Smooth muscle cell (in vitro differentiated cells): ENCODE measurements at regions not wholly inside any gene's neighbourhood (a gene's known extent, or its start where the extent isn't known, plus 50 kb on each side); places are given as distances from the start of the nearest gene placed in this dataset.

ENCODE experiments used
- DNase-seq: peaks from one replicate; lab custom pipeline; 2025; ENCODE audit not compliant: unreplicated experiment; lab: John Stamatoyannopoulos, UW
- H2AFZ ChIP-seq: fragments of 200-600 bp; sonication (generic); 2 replicates; pipeline ENCODE4 v1.6.0; 2016; ENCODE audit warnings: antibody characterized with exemption, low read depth, mild to moderate bottlenecking
- H3F3A ChIP-seq: fragments of 200-600 bp; sonication (generic); 2 replicates; pipeline ENCODE4 v1.6.0; 2017; ENCODE audit warnings: antibody characterized with exemption, low read depth
- H3K27ac ChIP-seq: fragments of 200-600 bp; sonication (generic); 2 replicates; pipeline ENCODE4 v1.5.1; 2016; ENCODE audit warnings: low read depth, mild to moderate bottlenecking
- H3K27me3 ChIP-seq: fragments of 200-600 bp; sonication (generic); 2 replicates; pipeline ENCODE4 v1.6.1; 2016; ENCODE audit warnings: low read depth, mild to moderate bottlenecking
- H3K36me3 ChIP-seq: fragments of 200-600 bp; sonication (generic); 2 replicates; pipeline ENCODE4 v1.5.1; 2016; ENCODE audit warnings: low read depth
- H3K4me1 ChIP-seq: fragments of 200-600 bp; sonication (generic); 2 replicates; pipeline ENCODE4 v1.5.1; 2016; ENCODE audit warnings: low read depth
- H3K4me2 ChIP-seq: fragments of 200-600 bp; sonication (generic); 2 replicates; pipeline ENCODE4 v1.6.0; 2016; ENCODE audit warnings: mild to moderate bottlenecking
- H3K4me3 ChIP-seq: fragments of 200-600 bp; sonication (generic); 2 replicates; pipeline ENCODE4 v1.5.1; 2016; ENCODE audit warnings: mild to moderate bottlenecking
- H3K79me2 ChIP-seq: fragments of 200-600 bp; sonication (generic); 2 replicates; pipeline ENCODE4 v1.6.0; 2016; ENCODE audit warnings: low read depth, mild to moderate bottlenecking
- H3K9ac ChIP-seq: fragments of 200-600 bp; sonication (generic); 2 replicates; pipeline ENCODE4 v1.6.0; 2016; ENCODE audit warnings: low read depth
- H3K9me3 ChIP-seq: fragments of 200-600 bp; sonication (generic); replicated peaks from 2 replicates; pipeline ENCODE4 v1.5.1; 2016; ENCODE audit warnings: low read depth
- H4K20me1 ChIP-seq: fragments of 200-600 bp; sonication (generic); 2 replicates; pipeline ENCODE4 v1.6.0; 2016; ENCODE audit warnings: low read depth
- WGBS: methylation state at CpG from one replicate; pipeline ENCODE4 v1.1.7; 2016; ENCODE audit warnings: low lambda C conversion rate; 5-methylcytosine and 5-hydroxymethylcytosine counted together
- TF ChIP-seq, protein P1 (sequence below): fragments of 200-600 bp; sonication (generic); IDR thresholded peaks from 2 replicates; pipeline ENCODE4 v1.5.1; 2017; ENCODE audit warnings: borderline replicate concordance, mild to moderate bottlenecking, antibody characterized with exemption; ENCODE audit not compliant: insufficient read depth, poor library complexity, severe bottlenecking

DNA sequence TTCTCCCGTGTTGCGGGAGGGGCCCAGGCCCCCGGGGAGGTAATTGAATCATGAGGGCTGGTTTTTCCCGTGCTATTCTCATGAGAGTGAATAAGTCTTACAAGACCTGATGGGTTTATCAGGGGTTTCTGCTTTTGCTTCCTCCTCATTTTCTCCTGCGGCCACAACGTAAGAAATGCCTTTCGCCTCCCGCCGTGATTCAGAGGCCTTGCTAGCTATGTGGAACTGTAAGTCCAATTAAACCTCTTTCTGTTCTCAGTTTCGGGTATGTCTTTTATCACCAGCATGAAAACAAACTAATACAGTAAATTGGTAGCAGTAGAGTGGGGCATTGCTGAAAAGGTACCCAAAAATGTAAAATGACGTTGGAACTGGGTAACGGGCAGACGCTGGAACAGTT, 1035.1 kb downstream of the DTWD2 start:
- Histone ChIP-seq H3K4me3 (no peak overlapping the region), H3K9ac (no peak overlapping the region), H3K4me2 (no peak overlapping the region), H4K20me1 (no peaks in the 10 kb centered on the region), H3K79me2 (no peaks in the 10 kb centered on the region), H3K9me3 (no peaks in the 10 kb centered on the region), H3K27me3 (no peaks in the 10 kb centered on the region), H3K36me3 (no peaks in the 10 kb centered on the region), H3K27ac (no peak overlapping the region), H2AFZ (no peak overlapping the region), H3F3A (no peaks in the 10 kb centered on the region), H3K4me1 (no peaks in the 10 kb centered on the region)
- WGBS = 96% methylated on average over 13 of the region's 13 CpGs
- TF ChIP-seq, protein P1, sequence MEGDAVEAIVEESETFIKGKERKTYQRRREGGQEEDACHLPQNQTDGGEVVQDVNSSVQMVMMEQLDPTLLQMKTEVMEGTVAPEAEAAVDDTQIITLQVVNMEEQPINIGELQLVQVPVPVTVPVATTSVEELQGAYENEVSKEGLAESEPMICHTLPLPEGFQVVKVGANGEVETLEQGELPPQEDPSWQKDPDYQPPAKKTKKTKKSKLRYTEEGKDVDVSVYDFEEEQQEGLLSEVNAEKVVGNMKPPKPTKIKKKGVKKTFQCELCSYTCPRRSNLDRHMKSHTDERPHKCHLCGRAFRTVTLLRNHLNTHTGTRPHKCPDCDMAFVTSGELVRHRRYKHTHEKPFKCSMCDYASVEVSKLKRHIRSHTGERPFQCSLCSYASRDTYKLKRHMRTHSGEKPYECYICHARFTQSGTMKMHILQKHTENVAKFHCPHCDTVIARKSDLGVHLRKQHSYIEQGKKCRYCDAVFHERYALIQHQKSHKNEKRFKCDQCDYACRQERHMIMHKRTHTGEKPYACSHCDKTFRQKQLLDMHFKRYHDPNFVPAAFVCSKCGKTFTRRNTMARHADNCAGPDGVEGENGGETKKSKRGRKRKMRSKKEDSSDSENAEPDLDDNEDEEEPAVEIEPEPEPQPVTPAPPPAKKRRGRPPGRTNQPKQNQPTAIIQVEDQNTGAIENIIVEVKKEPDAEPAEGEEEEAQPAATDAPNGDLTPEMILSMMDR = no peak
- DNase-seq = no peak

DNA sequence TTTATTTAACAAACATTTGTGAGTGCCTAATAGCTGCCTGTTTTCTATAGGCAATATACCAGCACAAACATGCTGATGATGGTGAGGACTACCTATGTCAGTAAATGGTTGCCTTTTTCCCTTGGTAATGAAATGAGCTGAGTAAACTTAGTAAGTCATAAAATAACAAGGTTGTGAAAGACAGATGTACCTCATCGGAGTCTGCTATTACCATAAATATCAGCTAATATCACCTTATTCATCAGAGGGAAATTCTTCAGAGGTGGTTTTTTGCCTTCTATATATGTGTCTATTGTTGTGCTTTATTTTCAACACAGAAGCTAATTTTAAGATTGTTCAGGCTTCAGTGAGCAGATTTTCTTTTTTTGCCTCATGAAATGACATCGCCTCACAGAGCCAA, 1040.5 kb downstream of the DTWD2 start:
- Histone ChIP-seq H3K27me3 (no peaks in the 10 kb centered on the region), H3K4me3 (no peak overlapping the region), H4K20me1 (no peaks in the 10 kb centered on the region), H3K4me2 (no peak overlapping the region), H3K9ac (no peak overlapping the region), H3K36me3 (no peaks in the 10 kb centered on the region), H3K27ac (no peak overlapping the region), H3F3A (no peaks in the 10 kb centered on the region), H2AFZ (no peak overlapping the region), H3K79me2 (no peaks in the 10 kb centered on the region), H3K4me1 (no peaks in the 10 kb centered on the region), H3K9me3 (no peaks in the 10 kb centered on the region)
- TF ChIP-seq, protein P1 = no peak
- no peak for DNase-seq
- 93% methylated on average over 2 of the region's 2 CpGs for WGBS

DNA sequence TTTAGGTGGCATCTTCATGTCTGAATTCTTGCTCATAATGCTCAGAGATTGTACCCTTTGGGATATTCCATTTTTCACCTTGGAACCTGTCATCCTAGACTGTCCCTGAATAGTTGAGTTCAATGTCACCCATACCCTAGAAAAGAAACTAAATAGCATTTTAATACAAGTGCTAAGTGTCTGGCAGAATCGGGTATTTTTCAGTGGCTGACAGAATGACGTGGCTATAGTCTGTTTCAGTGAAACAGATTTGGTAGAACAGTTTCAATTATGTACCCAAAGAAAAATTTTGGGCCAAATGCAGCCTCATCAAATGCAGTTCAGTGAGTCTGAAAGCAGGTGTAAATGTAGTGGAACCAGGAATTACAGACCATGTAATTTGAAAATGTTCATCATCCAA, 1041.2 kb downstream of the DTWD2 start:
- Histone ChIP-seq H4K20me1 (no peaks in the 10 kb centered on the region), H3K27ac (no peak overlapping the region), H3K4me3 (no peak overlapping the region), H3K79me2 (no peaks in the 10 kb centered on the region), H3K4me1 (no peaks in the 10 kb centered on the region), H3K27me3 (no peaks in the 10 kb centered on the region), H3K36me3 (no peaks in the 10 kb centered on the region), H3K9ac (no peak overlapping the region), H3K9me3 (no peaks in the 10 kb centered on the region), H3F3A (no peaks in the 10 kb centered on the region), H3K4me2 (no peak overlapping the region), H2AFZ (no peak overlapping the region)
- WGBS = 85% methylated on average over 2 of the region's 2 CpGs
- TF ChIP-seq, protein P1 = no peak
- DNase-seq = no peak

DNA sequence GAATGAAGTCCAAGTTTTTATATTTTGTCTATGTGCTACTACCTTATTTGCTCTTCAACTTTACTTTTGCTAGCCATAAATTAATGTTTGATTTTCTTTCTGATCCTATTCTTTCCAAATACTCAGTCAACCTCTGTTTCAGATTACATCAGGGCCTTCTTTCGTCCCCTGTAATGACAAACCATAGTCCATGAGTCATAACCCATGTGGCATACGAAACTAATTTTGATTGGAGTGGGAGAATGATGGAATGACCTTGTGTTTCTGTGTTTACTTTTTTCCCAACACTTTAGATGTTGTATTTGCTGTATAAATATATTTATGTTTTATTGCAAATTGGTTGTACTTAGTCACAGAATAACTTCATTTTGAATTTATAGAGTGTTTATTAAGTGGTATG, 1043.1 kb downstream of the DTWD2 start:
- H2AFZ ChIP-seq = no peak overlapping the region
- H3K27ac ChIP-seq = no peak overlapping the region
- H3K4me2 ChIP-seq = no peak overlapping the region
- H3K79me2 ChIP-seq = no peaks in the 10 kb centered on the region
- H3K9me3 ChIP-seq = no peaks in the 10 kb centered on the region
- no peaks in the 10 kb centered on the region for H4K20me1 ChIP-seq
- DNase-seq = no peak
- H3K27me3 ChIP-seq = no peaks in the 10 kb centered on the region
- no peaks in the 10 kb centered on the region for H3K36me3 ChIP-seq
- no peaks in the 10 kb centered on the region for H3K4me1 ChIP-seq
- no peaks in the 10 kb centered on the region for H3F3A ChIP-seq
- 69% methylated on average over 2 of the region's 2 CpGs for whole genome bisulfite sequencing
- H3K4me3 ChIP-seq = no peak overlapping the region
- H3K9ac ChIP-seq = no peak overlapping the region
- TF ChIP-seq, protein P1 = no peak
